Adrenal gland (tissue), 9 donors: ENCODE measurements at regions not wholly inside any gene's neighbourhood (a gene's known extent, or its start where the extent isn't known, plus 50 kb on each side); places are given as distances from the start of the nearest gene placed in this dataset.
"Not testable (repeated sequence)": the region's sequence is repeated elsewhere in the genome, so short reads cannot be mapped to it uniquely, and the experiment has no call there.

Experiments used
- DNase-seq, 7 donors: peaks; one replicate each; pipeline ENCODE4 v3.0.0-alpha.2; 2019 to 2020
- H3K27ac ChIP-seq, 5 donors: fragments of 200-600 bp; sonication (generic) in 4 of 5; 1 replicate in 3 of 5; 2 replicates in 2 of 5; pipeline versions ENCODE4 v1.5.1 to v1.8.0; 2016 to 2020; ENCODE audit warnings: mild to moderate bottlenecking in 1 of 5
- H3K27me3 ChIP-seq: fragments of 200-600 bp; 2 replicates; pipeline ENCODE4 v1.8.0; 2021
- H3K36me3 ChIP-seq, 2 donors: fragments of 200-600 bp; replicated peaks in 1 of 2; 1 replicate in 1 of 2; 2 replicates in 1 of 2; pipeline versions ENCODE4 v1.5.1 to v1.8.0; 2018 to 2022
- H3K4me1 ChIP-seq, 2 donors: fragments of 200-600 bp; replicated peaks in 1 of 2; 1 replicate in 1 of 2; 2 replicates in 1 of 2; pipeline versions ENCODE4 v1.5.1 to v1.8.0; 2018 to 2021
- H3K4me3 ChIP-seq, 4 donors: fragments of 200-600 bp; sonication (generic) in 3 of 4; one replicate each; pipeline ENCODE4 v1.5.1; 2016 to 2018
- H3K9me3 ChIP-seq, 3 donors: fragments of 200-600 bp; sonication (generic) in 1 of 3; replicated peaks in 1 of 3; 1 replicate in 2 of 3; 2 replicates in 1 of 3; pipeline versions ENCODE4 v1.5.1 to v1.8.0; 2016 to 2021
- POLR2A ChIP-seq, 2 donors: fragments of 450-650 bp; IDR thresholded peaks; one replicate each; pipeline ENCODE4 v1.6.1; 2017; ENCODE audit warnings: antibody characterized with exemption in 2 of 2, mild to moderate bottlenecking in 2 of 2, moderate library complexity in 1 of 2
- WGBS, 4 donors: extraction: QIAGEN DNeasy Blood & Tissue Kit in 2 of 4; methylation state at CpG; one replicate each; pipeline versions ENCODE4 v1.1.5 to v1.1.7; 2013 to 2017; 5-methylcytosine and 5-hydroxymethylcytosine counted together
- intact Hi-C, 2 donors: fragments of 100-400 bp; cut with DNase I; formaldehyde crosslinking; loops; one replicate each; pipeline versions ENCODE4 v1.14.1 to v1.15.0; 2022 to 2023
- TF ChIP-seq, protein P1 (sequence below), 6 experiments: fragments of 450-650 bp in 4 of 6; fragments of 200-600 bp in 2 of 6; sonication (generic) in 1 of 6; IDR thresholded peaks; 1 replicate in 5 of 6; 2 replicates in 1 of 6; pipeline versions ENCODE4 v1.5.1 to v1.8.0; 2016 to 2021; ENCODE audit warnings: antibody characterized with exemption in 6 of 6, mild to moderate bottlenecking in 2 of 6, moderate library complexity in 1 of 6
- donor health status: healthy with polysubstance abuse.
- donor health status: Bipolar disorder and iron deficiency.
- donor health status: DM: yes; HTN: yes; CAD: no.
- donor health status: DM: no; HTN: no; CAD: no.
- donor health status: DM: no; HTN: no; CAD: no.

DNA sequence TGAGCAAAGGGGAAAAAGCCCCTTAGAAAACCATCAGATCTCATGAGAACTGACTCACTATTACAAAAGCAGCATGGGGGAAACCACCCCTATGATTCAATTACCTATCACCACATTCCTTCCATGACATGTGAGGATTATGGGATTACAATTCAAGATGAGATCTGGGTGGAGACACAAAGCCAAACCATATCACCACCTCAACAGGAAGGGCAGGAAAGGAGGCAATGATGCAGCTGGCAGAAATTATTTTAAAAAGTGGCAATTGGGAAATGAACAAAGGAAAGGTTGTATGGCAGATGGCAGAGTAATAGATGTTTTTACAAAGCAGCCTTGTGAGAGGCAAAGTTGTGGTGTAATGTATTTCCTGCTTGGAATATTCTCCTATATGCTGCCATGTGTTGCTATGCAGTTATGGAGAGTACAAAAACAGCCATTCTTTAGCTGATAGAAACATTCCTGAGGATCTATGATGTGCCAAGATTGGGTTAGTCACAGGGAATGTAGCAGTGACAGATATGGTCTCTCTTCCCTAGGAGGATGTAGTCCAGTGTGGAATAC is 138.8 kb downstream of the SMC2 start:
- DNase-seq, result no peak
- no peak for TF ChIP-seq POLR2A (IDR thresholded peaks at IDR 0.05)
- TF ChIP-seq, protein P1, sequence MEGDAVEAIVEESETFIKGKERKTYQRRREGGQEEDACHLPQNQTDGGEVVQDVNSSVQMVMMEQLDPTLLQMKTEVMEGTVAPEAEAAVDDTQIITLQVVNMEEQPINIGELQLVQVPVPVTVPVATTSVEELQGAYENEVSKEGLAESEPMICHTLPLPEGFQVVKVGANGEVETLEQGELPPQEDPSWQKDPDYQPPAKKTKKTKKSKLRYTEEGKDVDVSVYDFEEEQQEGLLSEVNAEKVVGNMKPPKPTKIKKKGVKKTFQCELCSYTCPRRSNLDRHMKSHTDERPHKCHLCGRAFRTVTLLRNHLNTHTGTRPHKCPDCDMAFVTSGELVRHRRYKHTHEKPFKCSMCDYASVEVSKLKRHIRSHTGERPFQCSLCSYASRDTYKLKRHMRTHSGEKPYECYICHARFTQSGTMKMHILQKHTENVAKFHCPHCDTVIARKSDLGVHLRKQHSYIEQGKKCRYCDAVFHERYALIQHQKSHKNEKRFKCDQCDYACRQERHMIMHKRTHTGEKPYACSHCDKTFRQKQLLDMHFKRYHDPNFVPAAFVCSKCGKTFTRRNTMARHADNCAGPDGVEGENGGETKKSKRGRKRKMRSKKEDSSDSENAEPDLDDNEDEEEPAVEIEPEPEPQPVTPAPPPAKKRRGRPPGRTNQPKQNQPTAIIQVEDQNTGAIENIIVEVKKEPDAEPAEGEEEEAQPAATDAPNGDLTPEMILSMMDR (IDR thresholded peaks at IDR 0.05), result no peak
- Histone ChIP-seq H3K9me3 (no peaks in the 10 kb centered on the region), H3K27ac (no peak overlapping the region), H3K27me3 (no peaks in the 10 kb centered on the region), H3K36me3 (no peaks in the 10 kb centered on the region), H3K4me1 (no peaks in the 10 kb centered on the region), H3K4me3 (no peak overlapping the region)
- intact Hi-C loops, result no loop called here

DNA sequence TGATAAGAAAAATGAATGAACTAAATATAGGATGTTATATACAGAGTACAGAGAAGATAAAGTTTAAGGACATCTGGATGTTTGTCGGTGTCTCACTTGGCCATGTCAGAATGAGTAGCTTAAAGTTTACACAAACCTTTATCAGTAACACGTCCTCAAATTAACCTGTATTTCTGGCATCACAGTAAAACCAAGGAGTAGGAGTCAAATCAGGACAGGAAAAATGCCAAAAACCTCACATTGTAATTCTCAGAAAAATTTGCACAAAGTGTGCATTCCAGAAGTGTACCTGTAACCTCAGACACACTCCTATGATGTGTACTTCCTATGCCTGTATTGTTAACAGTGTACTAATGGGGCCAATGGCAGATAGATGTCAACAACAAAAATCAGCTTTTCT is 139.3 kb downstream of the SMC2 start:
- H3K27me3 ChIP-seq, result no peaks in the 10 kb centered on the region
- 46 to 63% (median 59%) methylated on average over 2 of the region's 2 CpGs for WGBS, 4 donors
- no peaks in the 10 kb centered on the region for H3K9me3 ChIP-seq
- no peaks in the 10 kb centered on the region for H3K36me3 ChIP-seq
- no peak for DNase-seq
- H3K4me3 ChIP-seq, result no peak overlapping the region
- no peaks in the 10 kb centered on the region for H3K4me1 ChIP-seq
- TF ChIP-seq POLR2A (IDR thresholded peaks at IDR 0.05), result no peak
- TF ChIP-seq, protein P1 (IDR thresholded peaks at IDR 0.05), result no peak
- intact Hi-C loops, result no loop called here
- no peak overlapping the region for H3K27ac ChIP-seq

DNA sequence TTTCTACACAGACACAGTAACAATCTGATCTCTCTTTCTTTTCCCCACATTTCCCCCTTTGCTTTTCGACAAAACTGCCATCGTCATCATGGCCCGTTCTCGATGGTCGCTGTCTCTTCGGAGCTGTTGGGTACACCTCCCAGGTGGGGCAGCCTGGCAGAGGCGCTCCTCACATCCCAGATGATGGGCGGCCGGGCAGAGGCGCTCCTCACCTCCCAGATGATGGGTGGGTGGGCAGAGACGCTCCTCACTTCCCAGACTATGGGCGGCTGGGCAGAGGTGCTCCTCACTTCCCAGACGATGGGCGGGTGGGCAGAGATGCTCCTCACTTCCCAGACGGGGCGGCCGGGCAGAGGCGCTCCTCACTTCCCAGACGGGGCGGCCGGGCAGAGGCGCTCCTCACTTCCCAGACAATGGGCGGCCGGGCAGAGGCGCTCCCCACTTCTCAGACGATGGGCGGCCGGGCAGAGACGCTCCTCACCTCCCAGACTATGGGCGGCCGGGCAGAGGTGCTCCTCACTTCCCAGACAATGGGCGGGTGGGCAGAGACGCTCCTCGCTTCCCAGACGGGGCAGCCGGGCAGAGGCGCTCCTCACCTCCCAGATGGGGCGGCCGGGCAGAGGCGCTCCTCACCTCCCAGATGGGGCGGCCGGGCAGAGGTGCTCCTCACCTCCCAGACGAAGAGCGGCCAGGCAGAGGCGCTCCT is 140.7 kb downstream of the SMC2 start:
- DNase-seq, H3K27ac ChIP-seq, H3K9me3 ChIP-seq, H3K4me3 ChIP-seq, H3K27me3 ChIP-seq, intact Hi-C loops, H3K4me1 ChIP-seq, H3K36me3 ChIP-seq: not testable (repeated sequence)
- 86 to 92% (median 87%) methylated on average over 12 to 37 of the region's 45 CpGs for WGBS, 4 donors

DNA sequence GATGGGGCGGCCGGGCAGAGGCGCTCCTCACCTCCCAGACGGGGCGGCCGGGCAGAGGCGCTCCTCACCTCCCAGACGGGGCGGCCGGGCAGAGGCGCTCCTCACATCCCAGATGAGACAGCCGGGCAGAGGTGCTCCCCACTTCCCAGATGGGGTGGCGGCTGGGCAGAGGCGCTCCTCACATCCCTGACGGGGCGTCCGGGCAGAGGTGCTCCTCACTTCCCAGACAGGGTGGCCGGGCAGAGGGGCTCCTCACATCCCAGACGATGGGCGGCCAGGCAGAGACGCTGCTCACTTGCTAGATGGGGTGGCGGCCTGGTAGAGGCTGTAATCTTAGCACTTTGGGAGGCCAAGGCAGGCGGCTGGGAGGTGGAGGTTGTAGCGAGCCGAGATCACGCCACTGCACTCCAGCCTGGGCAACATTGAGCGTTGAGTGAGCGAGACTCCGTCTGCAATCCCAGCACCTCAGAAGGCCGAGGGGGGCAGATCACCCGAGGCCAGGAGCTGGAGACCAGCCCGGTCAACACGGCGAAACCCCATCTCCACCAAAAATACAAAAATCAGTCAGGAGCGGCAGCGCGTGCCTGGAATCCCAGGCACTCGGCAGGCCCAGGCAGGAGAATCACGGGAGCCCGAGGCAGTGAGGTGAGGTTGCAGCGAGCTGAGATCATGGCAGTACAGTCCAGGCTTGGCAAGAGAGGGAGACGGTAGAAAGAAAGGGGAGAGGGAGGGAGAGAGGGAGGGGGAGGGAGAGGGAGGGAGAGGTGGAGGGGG is 141.4 kb downstream of the SMC2 start:
- H3K4me3 ChIP-seq, DNase-seq, intact Hi-C loops, H3K27me3 ChIP-seq, H3K36me3 ChIP-seq, H3K27ac ChIP-seq, H3K9me3 ChIP-seq, H3K4me1 ChIP-seq: not testable (repeated sequence)
- 93 to 98% (median 95%) methylated on average over 17 to 42 of the region's 42 CpGs for WGBS, 4 donors

DNA sequence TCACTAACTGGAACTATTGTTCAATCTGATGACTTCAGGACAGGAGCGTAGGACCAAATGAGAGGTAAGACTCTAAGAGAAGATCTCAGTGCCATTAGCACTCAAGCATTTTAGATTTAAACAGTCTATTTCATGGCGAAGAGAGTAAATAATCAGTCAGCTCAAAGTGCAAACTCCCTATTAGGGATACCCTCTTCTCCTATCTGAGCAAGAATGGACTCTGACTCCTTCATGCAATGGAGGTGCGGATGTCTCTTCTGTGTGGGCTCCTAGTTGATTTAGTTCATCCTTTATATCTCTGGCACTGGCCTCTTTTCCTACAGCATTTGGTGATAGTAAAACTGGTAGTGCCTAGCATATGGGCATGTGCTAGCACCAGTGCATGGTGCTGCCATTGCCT is 144.6 kb downstream of the SMC2 start:
- no peaks in the 10 kb centered on the region for H3K36me3 ChIP-seq
- 48 to 59% (median 54%) methylated on average over 3 of the region's 3 CpGs for WGBS, 4 donors
- no peaks in the 10 kb centered on the region for H3K4me1 ChIP-seq
- no peaks in the 10 kb centered on the region for H3K27me3 ChIP-seq
- no peak overlapping the region for H3K27ac ChIP-seq
- no peak overlapping the region for H3K4me3 ChIP-seq
- H3K9me3 ChIP-seq, result no peaks in the 10 kb centered on the region
- DNase-seq, result no peak
- intact Hi-C loops, result no loop called here
- TF ChIP-seq, protein P1 (IDR thresholded peaks at IDR 0.05), result no peak
- no peak for TF ChIP-seq POLR2A (IDR thresholded peaks at IDR 0.05)
